ENCODE measurements at regions not wholly inside any gene's neighbourhood (a gene's known extent, or its start where the extent isn't known, plus 50 kb on each side); places are given as distances from the start of the nearest gene placed in this dataset.

DNA sequence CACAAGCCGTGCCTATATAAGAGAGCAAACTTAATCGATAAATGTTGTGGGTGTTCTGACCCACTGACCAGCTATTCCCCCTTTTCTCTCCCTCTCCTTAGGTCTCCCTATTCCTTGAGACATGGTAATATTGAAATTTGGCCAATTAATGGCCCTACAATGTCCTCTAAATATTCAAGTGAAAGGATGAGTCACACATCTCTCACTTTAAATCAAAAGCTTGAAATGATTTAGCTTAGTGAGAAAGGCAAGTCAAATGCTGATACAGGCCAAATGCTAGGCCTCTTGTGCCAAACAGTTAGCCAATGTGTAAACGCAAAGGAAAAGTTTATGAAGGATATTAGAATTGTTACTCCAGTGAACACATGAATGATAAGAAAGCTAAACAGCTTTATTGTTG lies 102.2 kb upstream of the CPNE8 start:
- TF ChIP-seq RFX5 (IDR thresholded peaks at IDR 0.05; ENCODE audit: borderline replicate concordance, low read depth, low read length) (no peak), HDAC2 (IDR thresholded peaks at IDR 0.05; ENCODE audit: borderline replicate concordance in 1 of 2, low read depth in 2 of 2, low read length in 2 of 2) (no peak)
- TF ChIP-seq, protein P1, sequence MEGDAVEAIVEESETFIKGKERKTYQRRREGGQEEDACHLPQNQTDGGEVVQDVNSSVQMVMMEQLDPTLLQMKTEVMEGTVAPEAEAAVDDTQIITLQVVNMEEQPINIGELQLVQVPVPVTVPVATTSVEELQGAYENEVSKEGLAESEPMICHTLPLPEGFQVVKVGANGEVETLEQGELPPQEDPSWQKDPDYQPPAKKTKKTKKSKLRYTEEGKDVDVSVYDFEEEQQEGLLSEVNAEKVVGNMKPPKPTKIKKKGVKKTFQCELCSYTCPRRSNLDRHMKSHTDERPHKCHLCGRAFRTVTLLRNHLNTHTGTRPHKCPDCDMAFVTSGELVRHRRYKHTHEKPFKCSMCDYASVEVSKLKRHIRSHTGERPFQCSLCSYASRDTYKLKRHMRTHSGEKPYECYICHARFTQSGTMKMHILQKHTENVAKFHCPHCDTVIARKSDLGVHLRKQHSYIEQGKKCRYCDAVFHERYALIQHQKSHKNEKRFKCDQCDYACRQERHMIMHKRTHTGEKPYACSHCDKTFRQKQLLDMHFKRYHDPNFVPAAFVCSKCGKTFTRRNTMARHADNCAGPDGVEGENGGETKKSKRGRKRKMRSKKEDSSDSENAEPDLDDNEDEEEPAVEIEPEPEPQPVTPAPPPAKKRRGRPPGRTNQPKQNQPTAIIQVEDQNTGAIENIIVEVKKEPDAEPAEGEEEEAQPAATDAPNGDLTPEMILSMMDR (IDR thresholded peaks at IDR 0.05; ENCODE audit: control extremely low read depth in 1 of 3, insufficient read depth in 1 of 3, low read depth in 1 of 3, low read length in 3 of 3): no peak
